HepG2 (cell line): ENCODE measurements at regions not wholly inside any gene's neighbourhood (a gene's known extent, or its start where the extent isn't known, plus 50 kb on each side); places are given as distances from the start of the nearest gene placed in this dataset.

Source experiments
- ATAC-seq: fragments of 200-7000 bp; cut with Tn5 transposase; 3 replicates; pipeline ENCODE4 v1.9.1; 2020; ENCODE audit warnings: mild to moderate bottlenecking, moderate library complexity
- BruUV-seq: library from RNA; stranded (reverse); fragments of 400-500 nt; replicated peaks from 2 replicates; lab custom pipeline; 2021; lab: Mats Ljungman, UMichigan
- CTCF ChIA-PET: fragments of 300-600 bp; formaldehyde crosslinking; extraction: SDS; loops from one replicate; lab custom pipeline; 2021; ENCODE audit warnings: low total read pairs, inconsistent platforms, low intra/inter-chr PET ratio; lab: Yijun Ruan, JAX
- POLR2A ChIA-PET: fragments of 350-600 bp; sonication (Branson Sonifier 250); formaldehyde crosslinking; loops from one replicate; lab custom pipeline; 2020; ENCODE audit warnings: antibody characterized with exemption, inconsistent platforms; lab: Yijun Ruan, JAX
- DNase-seq: peaks from one replicate; pipeline ENCODE4 v3.0.0-alpha.2; 2015; ENCODE audit warnings: low spot score
- FAIRE-seq: peaks from 3 replicates; lab custom pipeline; 2011; peaks lifted over from hg19 to GRCh38; lab: Jason Lieb, UNC
- H2AFZ ChIP-seq: one replicate; pipeline ENCODE4 v1.6.1; 2011; ENCODE audit warnings: low read length, inconsistent platforms
- H3K27ac ChIP-seq: fragments of 300-600 bp; 3 replicates; pipeline ENCODE4 v1.8.0; 2011; ENCODE audit warnings: mixed run types, mild to moderate bottlenecking, mixed read lengths, low read length, inconsistent platforms; ENCODE audit not compliant: insufficient read depth; ENCODE audit errors: extremely low read length
- H3K27me3 ChIP-seq, 2 experiments: fragments of 200-600 bp in 1 of 2; 2 replicates in 1 of 2; 3 replicates in 1 of 2; pipeline versions ENCODE4 v1.6.0 to v1.8.0; 2011; ENCODE audit warnings: low read length in 2 of 2, mild to moderate bottlenecking in 2 of 2, moderate library complexity in 2 of 2, inconsistent platforms in 1 of 2; ENCODE audit not compliant: insufficient read depth in 2 of 2, control insufficient read depth in 1 of 2
- H3K36me3 ChIP-seq, 2 experiments: fragments of 200-600 bp in 1 of 2; replicated peaks in 1 of 2; 2 replicates in 1 of 2; 3 replicates in 1 of 2; pipeline versions ENCODE4 v1.5.1 to v1.8.0; 2011; ENCODE audit warnings: low read length in 2 of 2, inconsistent platforms in 1 of 2; ENCODE audit not compliant: insufficient read depth in 2 of 2, control insufficient read depth in 1 of 2
- H3K4me1 ChIP-seq: 2 replicates; pipeline ENCODE4 v1.5.1; 2012; ENCODE audit warnings: low read length, inconsistent platforms; ENCODE audit not compliant: insufficient read depth
- H3K4me2 ChIP-seq: 2 replicates; pipeline ENCODE4 v1.6.0; 2011; ENCODE audit warnings: low read depth, low read length, inconsistent platforms
- H3K4me3 ChIP-seq, 3 experiments: fragments of 200-600 bp in 1 of 3; sonication (generic), shearing (Covaris generic) in 1 of 3; replicated peaks in 1 of 3; 2 replicates each; pipeline ENCODE4 v1.5.1; 2011 to 2016; ENCODE audit warnings: low read length in 3 of 3, inconsistent platforms in 2 of 3, low read depth in 2 of 3, mild to moderate bottlenecking in 2 of 3, control low read depth in 1 of 3, mixed read lengths in 1 of 3; ENCODE audit not compliant: insufficient read depth in 1 of 3
- H3K79me2 ChIP-seq: one replicate; pipeline ENCODE4 v1.6.1; 2011; ENCODE audit warnings: low read length, inconsistent platforms; ENCODE audit not compliant: insufficient read depth
- H3K9ac ChIP-seq: 2 replicates; pipeline ENCODE4 v1.6.0; 2011; ENCODE audit warnings: mild to moderate bottlenecking, low read depth, low read length, inconsistent platforms; ENCODE audit not compliant: insufficient read depth
- H3K9me3 ChIP-seq: 2 replicates; pipeline ENCODE4 v1.5.1; 2012; ENCODE audit warnings: mild to moderate bottlenecking, low read length
- H4K20me1 ChIP-seq: 2 replicates; pipeline ENCODE4 v1.6.0; 2011; ENCODE audit warnings: inconsistent platforms, mild to moderate bottlenecking, low read length, moderate library complexity; ENCODE audit not compliant: insufficient read depth
- HMGXB3 ChIP-seq: sonication (generic); formaldehyde crosslinking; IDR thresholded peaks from 2 replicates; pipeline ENCODE4 v1.4.0; 2020; ENCODE audit warnings: missing genetic modification reagents, borderline replicate concordance
- HNF4G ChIP-seq, 2 experiments: sonication (generic) in 1 of 2; formaldehyde crosslinking in 1 of 2; IDR thresholded peaks; 2 replicates each; pipeline versions ENCODE4 v1.4.0 to v1.6.1; 2011 to 2020; ENCODE audit warnings: borderline replicate concordance in 2 of 2, low read depth in 2 of 2, mild to moderate bottlenecking in 2 of 2, low read length in 1 of 2, missing genetic modification reagents in 1 of 2, moderate library complexity in 1 of 2
- IKZF1 ChIP-seq: fragments of 450-650 bp; IDR thresholded peaks from 2 replicates; pipeline ENCODE4 v1.7.1; 2016
- KLF13 ChIP-seq: sonication (generic); formaldehyde crosslinking; IDR thresholded peaks from 2 replicates; pipeline ENCODE4 v1.4.0; 2020; ENCODE audit warnings: mild to moderate bottlenecking, missing genetic modification reagents
- NR2F6 ChIP-seq, 2 experiments: IDR thresholded peaks; 2 replicates each; pipeline ENCODE4 v1.6.1; 2016; ENCODE audit warnings: antibody characterized with exemption in 1 of 2, mild to moderate bottlenecking in 1 of 2
- SNRNP70 ChIP-seq: fragments of 200-400 bp; formaldehyde crosslinking; IDR thresholded peaks from 2 replicates; pipeline ENCODE4 v1.6.1; 2017; ENCODE audit warnings: mild to moderate bottlenecking, low read depth, low read length, moderate library complexity
- TGIF2 ChIP-seq: IDR thresholded peaks from 2 replicates; pipeline ENCODE4 v1.6.1; 2016; ENCODE audit warnings: control low read depth, missing compliant biosample characterization
- ZMAT3 ChIP-seq: sonication (generic); formaldehyde crosslinking; conservative IDR thresholded peaks from 2 replicates; pipeline ENCODE4 v1.7.0; 2021; ENCODE audit warnings: missing genetic modification reagents
- ZNF264 ChIP-seq: sonication (generic); formaldehyde crosslinking; IDR thresholded peaks from 2 replicates; pipeline ENCODE4 v1.4.0; 2020; ENCODE audit warnings: missing genetic modification reagents
- ZNF510 ChIP-seq: sonication (generic); formaldehyde crosslinking; IDR thresholded peaks from 2 replicates; pipeline ENCODE4 v1.4.0; 2020; ENCODE audit warnings: low read depth, mild to moderate bottlenecking, missing genetic modification reagents
- ZNF557 ChIP-seq: sonication (generic); formaldehyde crosslinking; IDR thresholded peaks from 2 replicates; pipeline ENCODE4 v1.4.0; 2020; ENCODE audit warnings: missing genetic modification reagents
- ZZZ3 ChIP-seq: sonication (generic); formaldehyde crosslinking; IDR thresholded peaks from 2 replicates; pipeline ENCODE4 v1.4.0; 2020; ENCODE audit warnings: missing genetic modification reagents, mild to moderate bottlenecking, borderline replicate concordance
- WGBS: methylation state at CpG from one replicate; pipeline ENCODE4 v1.1.6; 2017; ENCODE audit warnings: low lambda C conversion rate; 5-methylcytosine and 5-hydroxymethylcytosine counted together
- in situ Hi-C: cut with HindIII; loops from 2 replicates; pipeline ENCODE4 v1.10.0; 2017; ENCODE audit warnings: low pct_unique_long_range_greater_than_20kb; ENCODE audit not compliant: extremely low pct_ligation_motif_present
- intact Hi-C: fragments of 100-400 bp; cut with micrococcal nuclease; formaldehyde crosslinking; loops from one replicate; pipeline ENCODE4 v1.10.0; 2022; ENCODE audit not compliant: unreplicated experiment

GRCh38 chr4:153089742-153090141, 114.5 kb upstream of the TRIM2 start:
- ChIA-PET CTCF (no interaction called here), POLR2A (no interaction called here)
- no peaks in the 10 kb centered on the region for H3K9me3 ChIP-seq
- TF ChIP-seq ZNF510 (CRISPR knock-in tag) (no peak), ZNF264 (no peak), NR2F6 (IDR thresholded peaks at IDR 0.05) (no peak), NR2F6 (CRISPR knock-in tag; IDR thresholded peaks at IDR 0.05) (no peak), ZZZ3 (CRISPR knock-in tag) (no peak), HMGXB3 (no peak), HNF4G (IDR thresholded peaks at IDR 0.05; ENCODE audit: borderline replicate concordance, low read depth, low read length) (no peak), HNF4G (CRISPR knock-in tag; IDR thresholded peaks at IDR 0.05; ENCODE audit: borderline replicate concordance, low read depth) (no peak), TGIF2 (CRISPR knock-in tag) (no peak), IKZF1 (no peak), KLF13 (CRISPR knock-in tag) (no peak), SNRNP70 (no peak), ZMAT3 (no peak), ZNF557 (CRISPR knock-in tag) (no peak)
- H2AFZ ChIP-seq, result no peak overlapping the region
- no peaks in the 10 kb centered on the region for H3K79me2 ChIP-seq
- H3K27me3 ChIP-seq, result peaks cover 0 to 6% of the 10 kb centered on the region in 2 experiments; a peak in 1 of 5 replicates
- DNase-seq (no peak), ATAC-seq (no peak), FAIRE-seq (no peak)
- no peaks in the 10 kb centered on the region for H4K20me1 ChIP-seq
- no peak overlapping the region for H3K4me2 ChIP-seq
- no peak overlapping the region for H3K4me3 ChIP-seq
- BruUV-seq, result no TSS peak
- in situ Hi-C loops (loop anchor here (5.0 kb wide), 1 partner anchor 242 kb away; no protein-coding TSS in a partner anchor), intact Hi-C loops (loop anchor here (10.0 kb wide), 1 partner anchor 135 kb away; no protein-coding TSS in a partner anchor)
- no peaks in the 10 kb centered on the region for H3K36me3 ChIP-seq
- 68% methylated on average over 4 of the region's 7 CpGs for WGBS
- no peak overlapping the region for H3K9ac ChIP-seq
- H3K27ac ChIP-seq, result no peak overlapping the region
- H3K4me1 ChIP-seq, result no peaks in the 10 kb centered on the region
